HG02763 (cell line): ENCODE measurements at regions not wholly inside any gene's neighbourhood (a gene's known extent, or its start where the extent isn't known, plus 50 kb on each side); places are given as distances from the start of the nearest gene placed in this dataset.

Experiments
- ATAC-seq: cut with Tn5 transposase; IDR thresholded peaks from one replicate; pipeline ENCODE4 v1.9.1; 2021; ENCODE audit warnings: mild to moderate bottlenecking, moderate library complexity; ENCODE audit not compliant: unreplicated experiment

DNA sequence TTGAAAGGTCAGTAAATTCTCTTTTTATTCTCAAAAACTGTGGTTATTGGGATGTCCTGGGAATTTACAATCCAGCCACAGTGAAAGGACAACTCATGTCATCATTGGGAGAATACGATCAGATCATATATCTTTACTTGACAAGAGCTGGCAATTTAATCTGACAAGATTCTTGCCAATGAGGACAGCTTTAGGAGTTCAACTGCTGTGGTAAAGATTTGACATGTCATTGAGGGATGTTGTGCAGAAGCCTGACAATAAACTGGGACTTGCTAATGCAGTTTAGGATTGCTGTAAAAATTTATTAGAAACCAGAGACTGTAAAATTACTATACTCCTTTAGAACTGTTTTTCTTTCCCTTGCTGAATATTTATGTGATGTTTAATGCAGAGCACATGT lies 1131.0 kb downstream of the MAT2B start:
- no peak for ATAC-seq

GRCh38 chr5:164637931-164638521 lies 1132.6 kb downstream of the MAT2B start:
- no peak for ATAC-seq

GRCh38 chr5:164649266-164649665 lies 1143.8 kb downstream of the MAT2B start:
- ATAC-seq: no peak

DNA sequence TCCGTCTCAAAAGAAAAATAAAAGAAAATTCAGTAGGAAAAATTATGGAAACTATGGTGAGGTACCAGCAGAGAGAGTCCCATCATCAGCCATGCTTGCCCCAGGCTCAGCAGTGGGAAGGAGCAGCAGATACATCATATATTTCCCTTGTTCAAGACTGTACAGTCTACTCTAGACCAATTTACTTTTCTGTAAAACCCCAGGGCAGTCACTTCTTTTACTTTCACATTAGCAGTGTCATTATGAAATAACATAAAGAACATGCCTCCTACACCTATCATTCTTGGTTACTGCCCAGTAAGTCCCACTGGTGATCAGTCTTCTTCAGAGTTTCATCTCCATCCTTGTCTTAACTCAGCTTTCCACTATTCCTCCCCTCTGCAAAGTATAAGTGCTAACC lies 1145.0 kb downstream of the MAT2B start:
- ATAC-seq: no peak

- ATAC-seq: no peak
These were observed 1146.3 kb downstream of the MAT2B start for GRCh38 chr5:164651546-164652275.

DNA sequence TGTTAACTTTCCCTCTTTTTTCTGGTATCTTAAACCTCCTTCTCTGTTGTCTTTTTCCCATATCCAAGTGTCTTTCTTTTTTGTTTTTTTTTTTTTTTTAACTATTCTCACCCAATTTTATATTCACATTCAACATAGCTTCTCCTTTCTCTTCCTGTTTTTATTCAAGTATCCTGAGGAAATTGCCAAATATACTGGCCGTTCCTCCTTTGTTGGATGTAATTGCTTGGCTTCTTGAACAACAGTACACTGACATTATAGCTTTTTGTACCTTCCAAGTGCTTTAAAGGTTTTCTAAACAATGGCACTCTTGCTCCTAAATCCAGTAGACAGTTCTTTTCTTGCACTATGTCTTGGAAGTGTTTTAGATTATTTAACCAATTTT lies 1146.8 kb downstream of the MAT2B start:
- ATAC-seq: no peak

DNA sequence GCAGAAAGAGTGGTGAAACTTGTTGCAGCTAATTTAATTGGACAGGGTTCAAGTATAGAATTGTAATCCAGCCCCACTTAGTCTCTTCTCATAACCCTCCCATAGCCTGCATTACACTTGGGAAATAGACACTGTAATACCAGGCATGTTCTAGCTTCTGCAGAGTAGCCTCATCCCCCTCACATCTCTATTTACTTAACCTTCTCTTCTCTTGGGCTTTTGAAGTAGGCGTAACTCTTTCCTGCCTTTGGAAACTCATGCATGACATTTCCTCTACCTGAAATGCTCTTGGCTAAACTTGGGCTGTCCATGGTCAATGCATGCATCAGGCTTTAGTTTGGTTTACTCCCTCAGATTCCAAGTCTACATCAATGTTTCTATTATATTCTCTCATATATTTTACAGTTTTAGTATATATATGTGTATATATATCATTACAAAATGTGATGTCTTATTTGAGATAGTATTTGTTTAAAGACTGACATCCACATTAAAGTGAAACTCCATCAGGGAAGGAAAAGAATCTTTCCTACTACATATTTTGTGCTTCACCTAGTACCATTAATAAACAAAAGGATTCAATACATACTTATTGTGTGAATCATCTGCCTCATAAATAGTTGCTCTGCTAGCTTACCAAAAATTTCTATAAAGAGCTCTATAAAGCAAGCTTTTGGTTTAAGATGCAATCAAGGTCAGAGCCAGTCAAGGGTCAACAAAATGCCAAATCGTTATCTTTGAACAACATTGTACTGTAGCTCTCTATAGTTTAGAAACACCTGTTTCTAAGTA lies 1158.0 kb downstream of the MAT2B start:
- no peak for ATAC-seq

DNA sequence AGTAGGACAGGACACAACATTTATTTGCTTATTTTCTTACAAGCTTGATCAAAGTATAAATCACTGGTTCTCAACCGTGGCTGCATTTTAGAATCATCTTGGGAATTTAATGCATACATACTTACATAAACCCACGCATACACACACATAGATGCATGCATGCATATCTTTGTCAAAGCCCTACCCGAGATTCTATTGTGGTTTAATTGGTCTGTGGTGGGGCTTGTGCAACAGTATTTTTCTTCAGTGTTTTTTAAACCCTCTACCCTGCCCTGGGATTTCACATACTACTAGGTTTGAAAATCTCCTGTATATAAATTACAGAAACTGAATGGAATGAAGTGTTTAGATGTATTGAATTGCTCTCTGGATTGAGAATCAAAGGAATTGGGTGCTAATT lies 1166.2 kb downstream of the MAT2B start:
- no peak for ATAC-seq

GRCh38 chr5:164672205-164672604 lies 1166.8 kb downstream of the MAT2B start:
- no peak for ATAC-seq

- no peak for ATAC-seq
These were observed 1167.7 kb downstream of the MAT2B start for GRCh38 chr5:164672931-164673694.

DNA sequence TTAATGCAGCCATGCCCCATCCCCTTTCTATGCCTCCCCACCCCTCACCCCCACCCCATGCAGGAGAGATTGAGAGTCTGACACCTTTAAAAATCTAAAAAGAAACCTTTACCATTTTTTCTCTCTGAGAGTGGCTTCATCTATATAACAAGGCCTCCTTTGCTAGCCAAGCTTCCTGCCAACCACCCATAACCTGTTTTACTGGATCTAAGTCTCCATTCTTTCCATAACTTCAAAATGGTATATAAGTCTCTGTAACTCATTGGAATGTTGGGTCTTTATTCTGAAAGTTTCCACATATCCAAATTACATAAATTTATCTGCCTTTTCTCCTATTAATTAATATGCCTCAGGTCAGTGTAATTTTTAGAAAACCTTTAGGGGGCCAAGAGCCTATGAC lies 1174.0 kb downstream of the MAT2B start:
- no peak for ATAC-seq

- ATAC-seq: no peak
These were observed 1174.8 kb downstream of the MAT2B start for GRCh38 chr5:164680216-164680615.

GRCh38 chr5:164680812-164681520 lies 1175.5 kb downstream of the MAT2B start:
- ATAC-seq: no peak

DNA sequence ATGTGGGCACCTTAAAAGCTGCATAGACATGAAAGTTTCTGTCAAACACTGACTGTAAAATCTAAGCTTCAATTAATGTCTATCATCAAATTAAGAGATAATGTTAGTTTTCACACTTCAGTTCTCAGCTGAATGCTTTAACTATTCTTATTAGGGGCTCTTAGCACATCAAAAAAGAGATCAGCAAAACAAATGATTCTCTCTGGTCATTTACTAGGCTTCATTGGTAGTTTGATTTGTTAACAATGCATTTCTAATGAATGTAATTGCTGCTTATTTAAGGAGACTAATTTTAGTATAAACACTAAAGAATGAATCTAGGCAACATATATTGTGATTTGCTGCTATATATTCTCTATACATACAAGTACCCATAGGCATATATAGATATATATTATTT lies 1182.0 kb downstream of the MAT2B start:
- no peak for ATAC-seq

- no peak for ATAC-seq
These were observed 1183.0 kb downstream of the MAT2B start for GRCh38 chr5:164688437-164688836.

- no peak for ATAC-seq
These were observed 1203.4 kb downstream of the MAT2B start for GRCh38 chr5:164708831-164709230.

DNA sequence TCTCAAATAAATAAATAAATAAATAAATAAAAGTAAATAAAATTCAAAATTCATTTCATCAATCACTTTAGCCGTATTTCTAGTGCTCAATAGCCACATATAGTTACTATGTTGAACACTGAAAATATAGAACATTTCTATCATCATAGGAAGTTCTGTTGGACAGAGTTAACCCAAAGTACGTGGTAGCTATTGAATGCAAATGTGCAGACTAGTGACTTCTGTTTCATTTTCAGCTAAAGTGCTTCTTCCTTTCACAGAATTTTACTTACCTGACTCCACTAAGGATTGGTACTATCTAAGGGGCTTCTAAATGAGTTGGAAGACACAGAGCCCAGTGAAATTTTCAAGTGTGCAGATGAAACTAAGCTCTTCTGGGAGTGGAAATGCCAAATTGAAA lies 1208.3 kb downstream of the MAT2B start:
- no peak for ATAC-seq

- no peak for ATAC-seq
These were observed 1215.7 kb downstream of the MAT2B start for GRCh38 chr5:164721116-164721515.

DNA sequence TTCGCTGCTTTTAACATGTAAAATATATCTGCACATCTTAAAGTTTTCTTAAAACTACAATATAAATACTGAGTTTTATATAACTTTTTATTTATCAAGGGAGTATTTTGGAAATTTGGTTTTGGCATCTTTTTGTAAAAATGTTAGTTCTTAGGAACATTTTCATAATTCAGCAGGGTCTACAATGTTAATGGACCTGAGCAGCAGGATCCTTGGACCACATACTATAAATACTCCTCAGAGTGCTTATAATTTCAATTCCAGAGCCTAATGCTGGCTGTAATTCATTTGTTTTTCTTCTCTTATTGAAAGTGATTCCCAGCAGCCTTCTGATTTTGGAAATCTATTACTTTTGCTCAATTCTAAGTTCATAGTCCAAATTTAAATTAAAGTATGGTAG lies 1216.2 kb downstream of the MAT2B start:
- ATAC-seq: no peak

GRCh38 chr5:164722702-164723101 lies 1217.3 kb downstream of the MAT2B start:
- ATAC-seq: no peak

DNA sequence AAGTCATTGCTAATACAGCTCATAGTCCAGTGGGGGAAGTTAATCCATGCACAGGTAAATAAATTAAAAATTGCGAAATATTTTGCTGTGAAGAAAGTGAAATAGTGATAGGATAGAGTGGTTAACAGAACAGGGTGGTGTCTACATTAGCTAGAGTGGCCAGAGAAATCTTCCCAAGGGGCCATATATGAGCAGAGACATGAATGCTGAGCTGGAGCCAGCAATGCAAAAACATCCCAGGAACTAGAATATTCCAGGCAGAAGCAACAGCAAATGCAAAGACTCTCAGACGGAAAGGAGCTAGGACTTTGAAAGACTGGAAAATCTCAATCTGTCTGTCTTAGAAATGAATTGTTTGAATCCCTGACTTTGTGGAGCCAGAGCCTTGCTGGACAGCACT lies 1221.6 kb downstream of the MAT2B start:
- ATAC-seq: no peak
